ENCODE measurements at regions not wholly inside any gene's neighbourhood (a gene's known extent, or its start where the extent isn't known, plus 50 kb on each side); places are given as distances from the start of the nearest gene placed in this dataset.

DNA sequence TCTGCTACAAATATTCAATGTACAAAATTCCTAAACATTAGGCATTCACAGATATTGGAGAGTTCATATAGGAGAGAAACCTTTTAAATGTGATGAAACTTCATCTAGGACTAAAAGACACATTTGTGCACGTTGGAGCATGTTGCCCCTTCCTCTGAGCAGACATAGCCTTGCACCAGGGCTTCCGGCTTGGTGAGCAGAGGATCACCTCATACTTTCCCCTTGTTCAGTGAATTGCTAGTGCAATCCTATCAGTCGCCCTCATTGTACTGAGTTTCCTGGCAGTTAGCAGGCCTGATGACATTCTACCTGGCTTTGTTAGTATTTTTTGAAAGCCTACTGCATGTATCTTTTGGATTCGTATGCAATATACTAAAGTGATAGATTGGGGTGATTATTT lies 466.2 kb downstream of the SPRY1 start:
- no peak for TF ChIP-seq ZFX (IDR thresholded peaks at IDR 0.05; ENCODE audit: borderline replicate concordance)
- TF ChIP-seq CTCF (IDR thresholded peaks at IDR 0.05), result no peak
- no peak overlapping the region for H3K27ac ChIP-seq

- no peak overlapping the region for H3K27ac ChIP-seq
- no peak for TF ChIP-seq ZFX (IDR thresholded peaks at IDR 0.05; ENCODE audit: borderline replicate concordance)
- no peak for TF ChIP-seq CTCF (IDR thresholded peaks at IDR 0.05)
Observed at GRCh38 chr4:123866796-123867195, 470.2 kb downstream of the SPRY1 start.

GRCh38 chr4:123867910-123868587 lies 471.5 kb downstream of the SPRY1 start:
- TF ChIP-seq CTCF (IDR thresholded peaks at IDR 0.05) (no peak), ZFX (IDR thresholded peaks at IDR 0.05; ENCODE audit: borderline replicate concordance) (no peak)
- H3K27ac ChIP-seq, result no peak overlapping the region

DNA sequence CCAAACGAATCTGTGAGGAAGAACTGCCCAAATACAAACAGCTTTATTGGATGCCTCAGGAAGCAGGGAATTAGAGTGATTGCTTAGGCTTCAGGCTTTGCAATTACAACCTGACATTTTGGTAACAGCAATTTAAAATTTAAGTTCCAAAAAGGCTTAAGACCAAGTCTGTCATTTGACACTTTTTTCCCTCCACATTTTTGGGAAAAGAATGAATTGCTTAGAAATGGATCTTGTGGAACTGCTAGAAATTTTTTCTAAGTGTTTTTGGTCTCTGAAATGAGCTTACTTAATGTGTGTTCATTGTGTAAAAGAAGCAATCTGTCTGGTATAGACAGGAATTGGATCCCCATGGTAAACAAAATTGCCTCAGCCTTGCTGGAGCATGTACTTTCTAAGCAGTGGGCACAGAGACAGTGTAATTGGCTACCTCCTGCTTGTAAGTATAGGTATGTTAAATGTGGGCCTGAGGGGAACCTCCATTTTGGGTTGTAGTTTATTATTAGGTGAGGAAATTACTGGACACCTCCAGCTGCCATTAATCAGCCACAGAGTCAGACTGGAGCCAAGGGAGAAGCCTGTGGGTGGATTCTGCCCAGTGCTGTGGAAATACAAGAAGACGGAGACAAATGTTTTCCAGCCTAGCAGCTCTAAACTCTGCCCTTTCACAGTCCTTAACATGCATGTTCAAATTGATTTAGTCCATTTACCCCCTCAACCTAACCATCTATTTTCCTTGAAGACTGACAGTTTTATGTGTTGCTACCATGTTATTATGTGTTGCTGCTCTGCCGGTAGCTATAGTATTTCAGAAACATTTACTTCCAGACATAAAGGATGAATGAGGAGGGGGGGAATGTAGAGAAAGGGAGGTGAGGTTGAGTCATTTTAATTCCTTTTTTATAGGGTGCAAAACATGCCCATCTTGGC lies 473.0 kb downstream of the SPRY1 start:
- no peak for TF ChIP-seq ZFX (IDR thresholded peaks at IDR 0.05; ENCODE audit: borderline replicate concordance)
- TF ChIP-seq CTCF (IDR thresholded peaks at IDR 0.05), result no peak
- H3K27ac ChIP-seq, result no peak overlapping the region

GRCh38 chr4:123870216-123870876 lies 473.8 kb downstream of the SPRY1 start:
- no peak overlapping the region for H3K27ac ChIP-seq
- TF ChIP-seq ZFX (IDR thresholded peaks at IDR 0.05; ENCODE audit: borderline replicate concordance), result no peak

DNA sequence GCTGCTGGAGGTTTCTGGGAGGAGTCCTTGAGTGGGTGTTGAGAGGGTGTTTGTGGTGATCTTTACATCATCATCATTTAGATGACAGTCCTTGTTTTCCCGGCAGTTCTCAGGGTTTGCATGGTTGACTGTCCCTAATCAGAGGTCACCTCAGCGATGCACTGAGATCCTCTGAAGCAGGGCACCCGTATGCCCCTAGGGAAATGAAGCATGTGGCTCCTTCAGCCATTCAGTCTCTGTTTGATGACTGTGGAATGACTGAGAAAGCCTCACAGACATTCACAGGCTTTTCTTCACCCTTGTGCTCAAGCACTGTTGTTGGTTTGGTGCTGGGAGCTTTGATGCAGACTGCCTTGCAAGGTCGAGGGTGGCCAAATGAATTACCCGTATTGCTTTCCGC lies 474.7 kb downstream of the SPRY1 start:
- no peak for TF ChIP-seq CTCF (IDR thresholded peaks at IDR 0.05)
- TF ChIP-seq ZFX (IDR thresholded peaks at IDR 0.05; ENCODE audit: borderline replicate concordance), result no peak
- H3K27ac ChIP-seq, result no peak overlapping the region

- H3K27ac ChIP-seq, result no peak overlapping the region
Observed at GRCh38 chr4:123874063-123874462, 477.5 kb downstream of the SPRY1 start.

More at GRCh38 chr4:123874063-123874462, 477.5 kb downstream of the SPRY1 start:
- TF ChIP-seq CTCF (IDR thresholded peaks at IDR 0.05), result no peak
- TF ChIP-seq ZFX (IDR thresholded peaks at IDR 0.05; ENCODE audit: borderline replicate concordance), result no peak

Measured in 22Rv1 (cell line).